T-helper 2 cell treated with Interferon-gamma antibody and Interleukin-4, amounts not matched to agents 5 μg/mL and 100 μg/mL, for 36 hours (primary cell): ENCODE measurements at regions not wholly inside any gene's neighbourhood (a gene's known extent, or its start where the extent isn't known, plus 50 kb on each side); places are given as distances from the start of the nearest gene placed in this dataset.

Source experiments
- DNase-seq: peaks from one replicate; pipeline ENCODE4 v3.0.0; 2021; ENCODE audit warnings: low spot score
- H3K27ac Mint-ChIP-seq: one replicate; pipeline ENCODE4 v1.8.0; 2021; ENCODE audit warnings: mild to moderate bottlenecking, mixed read lengths
- H3K27me3 Mint-ChIP-seq: one replicate; pipeline ENCODE4 v1.8.0; 2021; ENCODE audit warnings: low read depth, mixed read lengths
- H3K36me3 Mint-ChIP-seq: one replicate; pipeline ENCODE4 v1.8.0; 2021; ENCODE audit warnings: low read depth, mixed read lengths
- H3K4me1 Mint-ChIP-seq: one replicate; pipeline ENCODE4 v1.8.0; 2021; ENCODE audit warnings: low read depth, mixed read lengths
- H3K4me3 Mint-ChIP-seq: one replicate; pipeline ENCODE4 v1.8.0; 2022; ENCODE audit warnings: mild to moderate bottlenecking, moderate library complexity, mixed read lengths
- H3K9me3 Mint-ChIP-seq: one replicate; pipeline ENCODE4 v1.8.0; 2021; ENCODE audit warnings: mixed read lengths

DNA sequence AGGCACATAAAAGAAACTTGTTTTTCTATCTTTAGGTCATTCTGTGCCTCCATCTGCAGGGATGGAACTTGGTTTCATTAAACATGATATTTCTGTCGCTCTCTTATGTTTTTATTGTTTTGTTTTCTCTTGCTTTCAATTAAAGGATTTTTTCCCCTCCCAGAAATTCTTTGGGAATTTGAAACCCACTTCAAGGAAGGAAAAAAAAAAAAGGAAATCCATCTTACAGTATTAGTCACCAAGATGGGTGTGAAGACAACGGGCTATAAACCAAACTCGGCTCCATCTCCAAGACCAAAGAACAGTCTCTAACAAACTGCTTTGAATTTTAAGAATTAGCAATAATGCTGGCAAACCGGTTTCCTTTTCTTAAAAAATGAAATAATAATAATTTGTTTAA is 244.1 kb downstream of the BCL11A start:
- H3K36me3 Mint-ChIP-seq: no peaks in the 10 kb centered on the region
- DNase-seq: no peak
- H3K4me3 Mint-ChIP-seq: no peak overlapping the region
- H3K9me3 Mint-ChIP-seq: no peaks in the 10 kb centered on the region
- peaks cover 18% of the 10 kb centered on the region for H3K27me3 Mint-ChIP-seq
- H3K27ac Mint-ChIP-seq: no peak overlapping the region
- peaks cover 24% of the 10 kb centered on the region for H3K4me1 Mint-ChIP-seq

GRCh38 chr2:60306267-60306861 is 247.1 kb downstream of the BCL11A start:
- no peak for DNase-seq
- peaks cover 6% of the 10 kb centered on the region for H3K4me1 Mint-ChIP-seq
- H3K27ac Mint-ChIP-seq: no peak overlapping the region

GRCh38 chr2:60303680-60304079 is 249.8 kb downstream of the BCL11A start:
- H3K27me3 Mint-ChIP-seq: peaks cover 11% of the 10 kb centered on the region
- no peaks in the 10 kb centered on the region for H3K9me3 Mint-ChIP-seq
- no peak overlapping the region for H3K4me3 Mint-ChIP-seq
- no peaks in the 10 kb centered on the region for H3K36me3 Mint-ChIP-seq
- H3K27ac Mint-ChIP-seq: no peak overlapping the region
- H3K4me1 Mint-ChIP-seq: no peaks in the 10 kb centered on the region
- DNase-seq: no peak

More at GRCh38 chr2:60306267-60306861, 247.1 kb downstream of the BCL11A start:
- Mint-ChIP-seq H3K9me3 (no peaks in the 10 kb centered on the region), H3K36me3 (no peaks in the 10 kb centered on the region), H3K27me3 (peaks cover 21% of the 10 kb centered on the region), H3K4me3 (no peak overlapping the region)

- Mint-ChIP-seq H3K4me1 (no peaks in the 10 kb centered on the region), H3K9me3 (no peaks in the 10 kb centered on the region), H3K4me3 (no peak overlapping the region), H3K27me3 (peaks cover 5% of the 10 kb centered on the region), H3K36me3 (no peaks in the 10 kb centered on the region), H3K27ac (no peak overlapping the region)
- no peak for DNase-seq
Observed at GRCh38 chr2:60302377-60303126, 250.9 kb downstream of the BCL11A start.

DNA sequence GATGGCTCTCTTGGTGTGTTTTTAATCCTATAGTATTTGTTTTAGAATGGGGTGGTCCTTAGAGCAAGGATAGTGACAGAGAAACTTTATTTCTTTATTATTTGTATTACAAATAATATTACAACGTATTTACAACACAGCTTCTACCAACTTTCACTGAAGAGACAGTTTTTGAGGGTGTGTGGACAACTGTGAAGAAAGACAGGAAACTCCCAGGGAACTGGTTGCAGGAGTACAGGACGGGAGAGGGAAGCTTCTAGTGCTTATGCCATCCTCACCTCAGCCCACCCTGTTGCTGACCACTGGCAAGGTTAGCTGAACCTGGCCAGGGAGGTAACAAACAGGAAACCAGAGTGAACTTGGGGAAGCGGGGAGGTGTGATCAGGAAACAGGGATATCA is 251.7 kb downstream of the BCL11A start:
- Mint-ChIP-seq H3K4me1 (no peaks in the 10 kb centered on the region), H3K9me3 (no peaks in the 10 kb centered on the region), H3K27ac (no peak overlapping the region), H3K36me3 (no peaks in the 10 kb centered on the region), H3K27me3 (peaks cover 5% of the 10 kb centered on the region), H3K4me3 (no peak overlapping the region)
- DNase-seq: no peak

GRCh38 chr2:60299179-60299578 is 254.3 kb downstream of the BCL11A start:
- no peaks in the 10 kb centered on the region for H3K36me3 Mint-ChIP-seq
- peaks cover 3% of the 10 kb centered on the region for H3K27me3 Mint-ChIP-seq
- H3K9me3 Mint-ChIP-seq: no peaks in the 10 kb centered on the region
- H3K4me3 Mint-ChIP-seq: no peak overlapping the region
- DNase-seq: no peak
- no peaks in the 10 kb centered on the region for H3K4me1 Mint-ChIP-seq
- H3K27ac Mint-ChIP-seq: no peak overlapping the region

- Mint-ChIP-seq H3K4me3 (no peak overlapping the region), H3K4me1 (no peaks in the 10 kb centered on the region), H3K36me3 (no peaks in the 10 kb centered on the region), H3K9me3 (no peaks in the 10 kb centered on the region), H3K27ac (no peak overlapping the region), H3K27me3 (peaks cover 1% of the 10 kb centered on the region)
- no peak for DNase-seq
Observed at GRCh38 chr2:60298006-60298696, 255.3 kb downstream of the BCL11A start.

- no peaks in the 10 kb centered on the region for H3K27me3 Mint-ChIP-seq
- no peaks in the 10 kb centered on the region for H3K9me3 Mint-ChIP-seq
- no peak overlapping the region for H3K27ac Mint-ChIP-seq
- DNase-seq: no peak
- H3K4me3 Mint-ChIP-seq: no peak overlapping the region
- no peaks in the 10 kb centered on the region for H3K4me1 Mint-ChIP-seq
- no peaks in the 10 kb centered on the region for H3K36me3 Mint-ChIP-seq
Observed at GRCh38 chr2:60297296-60298005, 256.0 kb downstream of the BCL11A start.

DNA sequence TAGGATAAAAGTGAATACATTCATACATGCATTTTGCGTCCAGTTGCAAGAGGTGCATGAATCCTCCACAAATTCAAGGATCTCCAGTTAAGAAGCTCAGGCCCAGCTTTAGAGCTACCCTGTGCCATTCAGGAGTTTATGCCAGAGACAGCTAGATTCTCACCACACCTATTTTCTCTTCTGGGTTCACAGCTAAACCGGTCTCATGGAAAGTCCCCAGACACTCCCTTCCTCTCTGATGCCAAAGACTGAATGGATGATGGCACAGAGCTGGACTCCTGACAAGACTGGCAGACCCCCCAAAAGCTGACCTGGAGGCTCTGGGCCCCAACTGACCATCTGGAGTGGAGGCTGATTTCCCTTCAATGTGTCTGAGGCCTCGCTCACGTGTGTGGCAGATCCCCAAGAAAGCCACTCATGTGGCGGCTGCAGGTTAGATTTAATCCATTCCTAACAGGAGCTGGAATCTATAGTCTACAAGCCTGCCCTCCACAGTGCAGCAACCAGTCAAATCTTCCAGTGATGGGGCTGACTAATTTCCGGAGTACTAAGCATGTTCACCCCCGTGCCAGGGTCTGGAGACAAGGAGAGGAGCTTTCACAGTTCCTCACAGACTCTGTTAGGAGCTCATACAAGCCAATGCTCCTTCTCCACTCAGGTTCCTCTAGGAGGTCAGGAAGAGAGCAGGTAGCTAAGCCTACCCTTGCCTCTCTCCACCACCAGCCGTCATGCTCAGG is 257.1 kb downstream of the BCL11A start:
- Mint-ChIP-seq H3K4me1 (no peaks in the 10 kb centered on the region), H3K27ac (no peak overlapping the region), H3K4me3 (no peak overlapping the region), H3K36me3 (no peaks in the 10 kb centered on the region), H3K27me3 (no peaks in the 10 kb centered on the region), H3K9me3 (no peaks in the 10 kb centered on the region)
- DNase-seq: no peak

GRCh38 chr2:60295636-60295962 is 257.9 kb downstream of the BCL11A start:
- no peaks in the 10 kb centered on the region for H3K27me3 Mint-ChIP-seq
- no peaks in the 10 kb centered on the region for H3K36me3 Mint-ChIP-seq
- H3K4me3 Mint-ChIP-seq: no peak overlapping the region
- H3K9me3 Mint-ChIP-seq: no peaks in the 10 kb centered on the region
- no peaks in the 10 kb centered on the region for H3K4me1 Mint-ChIP-seq
- H3K27ac Mint-ChIP-seq: no peak overlapping the region
- no peak for DNase-seq

DNA sequence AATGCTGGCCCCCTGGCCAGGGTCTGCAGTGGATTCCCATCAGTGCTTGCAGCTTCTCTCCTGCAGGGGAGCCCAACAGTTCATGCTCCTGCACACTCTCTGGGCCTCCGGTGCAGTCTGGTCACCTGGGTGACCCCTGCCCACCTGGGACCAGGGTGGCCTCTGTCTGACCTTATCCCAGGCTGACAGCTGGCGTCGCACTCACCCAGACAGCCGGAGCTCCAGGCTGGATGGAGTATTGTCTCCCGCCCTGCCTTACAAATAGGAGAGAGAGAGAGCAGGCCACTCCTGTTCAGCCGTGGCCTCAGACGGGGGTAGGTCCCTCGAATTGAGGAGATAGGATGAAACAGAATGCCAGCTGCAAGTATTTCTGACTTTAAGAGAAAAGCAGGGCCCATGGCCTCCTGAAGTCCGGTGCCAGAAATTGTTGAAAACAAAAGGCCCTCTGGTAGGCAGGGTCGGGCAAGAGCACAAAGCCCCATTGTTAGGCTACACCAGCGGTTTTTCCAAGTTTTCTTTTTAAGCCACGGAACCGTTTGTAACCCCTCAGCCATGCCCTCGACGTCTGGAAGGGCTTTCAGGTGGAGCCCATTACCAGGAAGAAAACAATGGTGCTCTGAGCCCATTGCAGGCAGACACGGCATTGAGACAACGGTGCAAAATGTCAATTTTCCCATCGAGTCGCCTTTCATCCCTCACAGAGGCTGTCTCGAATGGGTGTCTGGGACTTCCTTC is 258.4 kb downstream of the BCL11A start:
- Mint-ChIP-seq H3K4me1 (no peaks in the 10 kb centered on the region), H3K4me3 (no peak overlapping the region), H3K27me3 (no peaks in the 10 kb centered on the region), H3K9me3 (no peaks in the 10 kb centered on the region), H3K27ac (no peak overlapping the region), H3K36me3 (no peaks in the 10 kb centered on the region)
- no peak for DNase-seq

- H3K9me3 Mint-ChIP-seq: no peaks in the 10 kb centered on the region
- peaks cover 2% of the 10 kb centered on the region for H3K27me3 Mint-ChIP-seq
- no peaks in the 10 kb centered on the region for H3K4me1 Mint-ChIP-seq
- H3K36me3 Mint-ChIP-seq: no peaks in the 10 kb centered on the region
- no peak overlapping the region for H3K27ac Mint-ChIP-seq
- no peak overlapping the region for H3K4me3 Mint-ChIP-seq
- DNase-seq: no peak
Observed at GRCh38 chr2:60292242-60292641, 261.2 kb downstream of the BCL11A start.

DNA sequence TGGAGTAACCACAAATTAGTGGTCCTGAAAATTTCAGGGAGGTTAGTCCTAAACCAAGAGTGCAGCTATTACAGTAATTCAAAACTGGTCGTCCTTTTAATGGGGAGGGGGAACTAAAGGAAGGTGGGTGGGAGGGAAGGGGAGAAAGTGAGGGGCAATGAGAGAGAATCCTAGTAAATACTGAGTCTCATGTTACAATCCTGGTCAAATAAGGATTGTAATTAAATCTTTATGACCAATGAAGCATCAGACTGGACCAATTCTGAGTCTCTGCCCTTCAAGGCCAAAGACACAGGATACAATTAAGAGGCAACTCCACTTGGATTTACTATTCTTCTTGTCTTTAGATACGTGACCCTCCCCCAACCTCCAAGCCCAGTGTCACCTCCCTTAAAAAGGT is 262.9 kb downstream of the BCL11A start:
- no peak for DNase-seq
- Mint-ChIP-seq H3K4me1 (no peaks in the 10 kb centered on the region), H3K9me3 (no peaks in the 10 kb centered on the region), H3K27me3 (peaks cover 3% of the 10 kb centered on the region), H3K27ac (no peak overlapping the region), H3K4me3 (no peak overlapping the region), H3K36me3 (no peaks in the 10 kb centered on the region)
